Liver (tissue), 8 donors: ENCODE measurements at regions not wholly inside any gene's neighbourhood (a gene's known extent, or its start where the extent isn't known, plus 50 kb on each side); places are given as distances from the start of the nearest gene placed in this dataset.
"Not testable (repeated sequence)": the region's sequence is repeated elsewhere in the genome, so short reads cannot be mapped to it uniquely, and the experiment has no call there.

Experiments used
- DNase-seq: peaks from one replicate; pipeline ENCODE4 v3.0.0-alpha.2; 2017; ENCODE audit warnings: low spot score
- H3K27ac ChIP-seq, 2 donors: one replicate each; pipeline ENCODE4 v1.7.0; 2013; ENCODE audit warnings: inconsistent platforms in 2 of 2, low read length in 2 of 2, control low read depth in 1 of 2, low read depth in 1 of 2, mild to moderate bottlenecking in 1 of 2
- H3K27me3 ChIP-seq, 4 donors: one replicate each; pipeline versions ENCODE4 v1.6.1 to v1.7.0; 2013; ENCODE audit warnings: low read length in 3 of 4, inconsistent platforms in 1 of 4, mild to moderate bottlenecking in 1 of 4, moderate library complexity in 1 of 4; ENCODE audit not compliant: control insufficient read depth in 4 of 4, insufficient read depth in 4 of 4
- H3K36me3 ChIP-seq, 4 donors: one replicate each; pipeline versions ENCODE4 v1.6.1 to v1.7.0; 2013; ENCODE audit warnings: low read length in 3 of 4, mild to moderate bottlenecking in 3 of 4, low read depth in 1 of 4, moderate library complexity in 1 of 4; ENCODE audit not compliant: control insufficient read depth in 4 of 4, insufficient read depth in 3 of 4
- H3K4me1 ChIP-seq, 4 donors: one replicate each; pipeline versions ENCODE4 v1.6.1 to v1.7.0; 2013; ENCODE audit warnings: low read length in 3 of 4, mild to moderate bottlenecking in 3 of 4, moderate library complexity in 1 of 4; ENCODE audit not compliant: control insufficient read depth in 4 of 4, insufficient read depth in 4 of 4
- H3K4me3 ChIP-seq, 3 donors: one replicate each; pipeline versions ENCODE4 v1.6.1 to v1.7.0; 2013; ENCODE audit warnings: low read length in 3 of 3, control low read depth in 1 of 3, low read depth in 1 of 3, mild to moderate bottlenecking in 1 of 3
- H3K9ac ChIP-seq, 2 donors: one replicate each; pipeline ENCODE4 v1.7.0; 2013; ENCODE audit warnings: low read length in 2 of 2, mild to moderate bottlenecking in 2 of 2, moderate library complexity in 2 of 2, control low read depth in 1 of 2, low read depth in 1 of 2
- H3K9me3 ChIP-seq, 4 donors: one replicate each; pipeline versions ENCODE4 v1.6.1 to v1.7.0; 2013; ENCODE audit warnings: low read length in 3 of 4; ENCODE audit not compliant: control insufficient read depth in 4 of 4
- FOXA1 ChIP-seq: IDR thresholded peaks from 2 replicates; pipeline ENCODE4 v1.6.1; 2016; ENCODE audit warnings: antibody characterized with exemption
- GABPA ChIP-seq, 2 donors: IDR thresholded peaks in 1 of 2; conservative IDR thresholded peaks in 1 of 2; 2 replicates each; pipeline ENCODE4 v1.6.1; 2016; ENCODE audit warnings: antibody characterized with exemption in 2 of 2, mild to moderate bottlenecking in 1 of 2, moderate library complexity in 1 of 2
- HNF4A ChIP-seq, 2 donors: conservative IDR thresholded peaks; 2 replicates each; pipeline ENCODE4 v1.6.1; 2016; ENCODE audit warnings: antibody characterized with exemption in 2 of 2, mild to moderate bottlenecking in 2 of 2
- HNF4G ChIP-seq: IDR thresholded peaks from 2 replicates; pipeline ENCODE4 v1.6.1; 2016; ENCODE audit warnings: antibody characterized with exemption
- JUND ChIP-seq, 2 donors: IDR thresholded peaks; 2 replicates each; pipeline ENCODE4 v1.6.1; 2016; ENCODE audit warnings: antibody characterized with exemption in 2 of 2
- NR2F2 ChIP-seq: IDR thresholded peaks from 2 replicates; pipeline ENCODE4 v1.6.1; 2016; ENCODE audit warnings: antibody characterized with exemption
- RAD21 ChIP-seq, 2 donors: IDR thresholded peaks; 2 replicates each; pipeline ENCODE4 v1.6.1; 2016; ENCODE audit warnings: antibody characterized with exemption in 2 of 2, mild to moderate bottlenecking in 2 of 2
- SP1 ChIP-seq: IDR thresholded peaks from 2 replicates; pipeline ENCODE4 v1.6.1; 2018; ENCODE audit warnings: antibody characterized with exemption, mild to moderate bottlenecking
- TAF1 ChIP-seq: conservative IDR thresholded peaks from 2 replicates; pipeline ENCODE4 v1.6.1; 2016; ENCODE audit warnings: antibody characterized with exemption, mild to moderate bottlenecking
- YY1 ChIP-seq: IDR thresholded peaks from 2 replicates; pipeline ENCODE4 v1.6.1; 2016; ENCODE audit warnings: antibody characterized with exemption, mild to moderate bottlenecking
- WGBS: extraction: QIAGEN DNeasy Blood & Tissue Kit; methylation state at CpG from one replicate; pipeline ENCODE4 v1.1.7; 2013; 5-methylcytosine and 5-hydroxymethylcytosine counted together
- TF ChIP-seq, protein P1 (sequence below): IDR thresholded peaks from 2 replicates; pipeline ENCODE4 v1.6.1; 2016; ENCODE audit warnings: antibody characterized with exemption
- TF ChIP-seq, protein P2 (sequence below): IDR thresholded peaks from 2 replicates; pipeline ENCODE4 v1.6.1; 2016; ENCODE audit warnings: antibody characterized with exemption
- TF ChIP-seq, protein P3 (sequence below): fragments of 150-350 bp; IDR thresholded peaks from 2 replicates; pipeline ENCODE4 v1.5.1; 2017; ENCODE audit warnings: improper control_type of control experiment, low read depth, low read length; ENCODE audit not compliant: missing input control
- donor health status: healthy.
- donor health status: healthy.
- donor health status: healthy.
- donor health status: healthy.
- donor health status: healthy.

DNA sequence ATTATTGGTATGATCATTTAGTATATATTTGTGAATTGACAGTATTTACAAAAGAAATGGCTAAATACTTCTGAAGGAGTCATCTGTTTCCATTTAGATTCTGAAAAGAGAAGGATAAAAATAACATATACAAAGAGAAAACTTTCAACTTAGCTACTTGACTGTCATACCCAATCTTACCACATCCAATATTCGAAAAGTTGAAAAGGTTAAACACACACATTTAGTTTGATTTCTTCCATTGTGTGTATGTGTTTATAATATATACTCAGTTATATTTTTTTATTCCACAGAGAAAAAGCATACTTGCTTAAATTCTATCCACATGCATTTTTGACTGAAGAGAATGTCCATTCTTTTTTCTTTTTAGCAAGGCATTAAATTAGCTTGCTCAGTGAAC is 470.7 kb downstream of the TFEC start:
- Histone ChIP-seq H3K9me3 (no peaks in the 10 kb centered on the region), H3K36me3 (no peaks in the 10 kb centered on the region), H3K9ac (no peak overlapping the region), H3K27me3 (no peaks in the 10 kb centered on the region), H3K4me3 (no peak overlapping the region), H3K4me1 (no peaks in the 10 kb centered on the region), H3K27ac (no peak overlapping the region)
- 77% methylated on average over 1 of the region's 1 CpG for WGBS
- no peak for DNase-seq
- no peak for TF ChIP-seq JUND (IDR thresholded peaks at IDR 0.05)
- TF ChIP-seq YY1: no peak
- no peak for TF ChIP-seq HNF4A (conservative IDR thresholded peaks at IDR 0.05)
- TF ChIP-seq NR2F2: no peak
- no peak for TF ChIP-seq HNF4G
- TF ChIP-seq, protein P1, sequence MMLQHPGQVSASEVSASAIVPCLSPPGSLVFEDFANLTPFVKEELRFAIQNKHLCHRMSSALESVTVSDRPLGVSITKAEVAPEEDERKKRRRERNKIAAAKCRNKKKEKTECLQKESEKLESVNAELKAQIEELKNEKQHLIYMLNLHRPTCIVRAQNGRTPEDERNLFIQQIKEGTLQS: no peak
- TF ChIP-seq, protein P2, sequence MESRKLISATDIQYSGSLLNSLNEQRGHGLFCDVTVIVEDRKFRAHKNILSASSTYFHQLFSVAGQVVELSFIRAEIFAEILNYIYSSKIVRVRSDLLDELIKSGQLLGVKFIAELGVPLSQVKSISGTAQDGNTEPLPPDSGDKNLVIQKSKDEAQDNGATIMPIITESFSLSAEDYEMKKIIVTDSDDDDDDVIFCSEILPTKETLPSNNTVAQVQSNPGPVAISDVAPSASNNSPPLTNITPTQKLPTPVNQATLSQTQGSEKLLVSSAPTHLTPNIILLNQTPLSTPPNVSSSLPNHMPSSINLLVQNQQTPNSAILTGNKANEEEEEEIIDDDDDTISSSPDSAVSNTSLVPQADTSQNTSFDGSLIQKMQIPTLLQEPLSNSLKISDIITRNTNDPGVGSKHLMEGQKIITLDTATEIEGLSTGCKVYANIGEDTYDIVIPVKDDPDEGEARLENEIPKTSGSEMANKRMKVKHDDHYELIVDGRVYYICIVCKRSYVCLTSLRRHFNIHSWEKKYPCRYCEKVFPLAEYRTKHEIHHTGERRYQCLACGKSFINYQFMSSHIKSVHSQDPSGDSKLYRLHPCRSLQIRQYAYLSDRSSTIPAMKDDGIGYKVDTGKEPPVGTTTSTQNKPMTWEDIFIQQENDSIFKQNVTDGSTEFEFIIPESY: no peak
- TF ChIP-seq GABPA (IDR thresholded peaks at IDR 0.05 in 1 of 2, conservative IDR thresholded peaks at IDR 0.05 in 1 of 2): no peak
- no peak for TF ChIP-seq SP1
- TF ChIP-seq, protein P3, sequence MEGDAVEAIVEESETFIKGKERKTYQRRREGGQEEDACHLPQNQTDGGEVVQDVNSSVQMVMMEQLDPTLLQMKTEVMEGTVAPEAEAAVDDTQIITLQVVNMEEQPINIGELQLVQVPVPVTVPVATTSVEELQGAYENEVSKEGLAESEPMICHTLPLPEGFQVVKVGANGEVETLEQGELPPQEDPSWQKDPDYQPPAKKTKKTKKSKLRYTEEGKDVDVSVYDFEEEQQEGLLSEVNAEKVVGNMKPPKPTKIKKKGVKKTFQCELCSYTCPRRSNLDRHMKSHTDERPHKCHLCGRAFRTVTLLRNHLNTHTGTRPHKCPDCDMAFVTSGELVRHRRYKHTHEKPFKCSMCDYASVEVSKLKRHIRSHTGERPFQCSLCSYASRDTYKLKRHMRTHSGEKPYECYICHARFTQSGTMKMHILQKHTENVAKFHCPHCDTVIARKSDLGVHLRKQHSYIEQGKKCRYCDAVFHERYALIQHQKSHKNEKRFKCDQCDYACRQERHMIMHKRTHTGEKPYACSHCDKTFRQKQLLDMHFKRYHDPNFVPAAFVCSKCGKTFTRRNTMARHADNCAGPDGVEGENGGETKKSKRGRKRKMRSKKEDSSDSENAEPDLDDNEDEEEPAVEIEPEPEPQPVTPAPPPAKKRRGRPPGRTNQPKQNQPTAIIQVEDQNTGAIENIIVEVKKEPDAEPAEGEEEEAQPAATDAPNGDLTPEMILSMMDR: no peak
- no peak for TF ChIP-seq RAD21 (IDR thresholded peaks at IDR 0.05)

DNA sequence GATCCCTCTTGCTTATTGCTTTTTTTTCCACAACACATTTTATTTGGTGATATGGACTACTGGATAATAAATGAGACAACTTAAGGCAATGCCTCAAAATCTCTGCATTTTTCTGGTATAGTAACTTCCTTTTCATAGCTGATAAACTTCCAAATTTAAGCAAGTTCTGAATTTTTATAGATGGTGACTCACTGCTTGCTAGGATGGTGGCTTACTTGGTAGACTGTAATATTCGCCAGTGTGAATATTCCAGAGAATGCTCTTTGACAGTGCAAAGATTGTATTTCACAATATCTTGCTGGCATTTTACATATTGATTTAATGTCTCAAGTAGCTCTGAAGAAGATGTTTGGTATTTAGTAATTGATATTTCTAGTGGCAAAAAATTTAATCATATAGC is 472.4 kb downstream of the TFEC start:
- no peak overlapping the region for H3K27ac ChIP-seq
- H3K36me3 ChIP-seq: no peaks in the 10 kb centered on the region
- no peak for TF ChIP-seq FOXA1
- no peak for TF ChIP-seq HNF4G
- TF ChIP-seq TAF1: no peak
- no peak for TF ChIP-seq SP1
- no peaks in the 10 kb centered on the region for H3K4me1 ChIP-seq
- WGBS: 66% methylated on average over 1 of the region's 1 CpG
- no peak for DNase-seq
- no peaks in the 10 kb centered on the region for H3K27me3 ChIP-seq
- H3K9me3 ChIP-seq: no peaks in the 10 kb centered on the region
- H3K4me3 ChIP-seq: no peak overlapping the region
- no peak overlapping the region for H3K9ac ChIP-seq

DNA sequence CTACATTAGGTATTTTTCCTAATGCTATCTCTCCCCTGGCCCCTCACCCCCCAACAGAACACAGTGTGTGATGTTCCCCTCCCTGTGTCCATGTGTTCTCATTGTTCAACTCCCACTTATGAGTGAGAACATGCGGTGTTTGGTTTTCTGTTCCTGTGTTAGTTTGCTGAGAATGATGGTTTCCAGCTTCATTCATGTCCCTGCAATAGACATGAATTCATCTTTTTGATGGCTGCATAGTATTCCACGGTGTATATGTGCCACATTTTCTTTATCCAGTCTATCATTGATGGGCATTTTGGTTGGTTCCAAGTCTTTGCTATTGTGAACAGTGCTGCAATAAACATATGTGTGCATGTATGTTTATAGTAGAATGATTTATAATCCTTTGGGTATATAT is 473.3 kb downstream of the TFEC start:
- 83% methylated on average over 2 of the region's 2 CpGs for WGBS
- H3K9me3 ChIP-seq, H3K4me3 ChIP-seq, H3K4me1 ChIP-seq, H3K9ac ChIP-seq, H3K36me3 ChIP-seq, DNase-seq, H3K27ac ChIP-seq, H3K27me3 ChIP-seq: not testable (repeated sequence)
